ENCODE measurements at regions not wholly inside any gene's neighbourhood (a gene's known extent, or its start where the extent isn't known, plus 50 kb on each side); places are given as distances from the start of the nearest gene placed in this dataset.

GRCh38 chr4:24655971-24656370, 71.6 kb upstream of the DHX15 start:
- ATAC-seq: no peak
- ChIA-PET POLR2A (no interaction called here), CTCF (no interaction called here)
- H3K9me3 Mint-ChIP-seq (ENCODE audit: insufficient read depth): no peaks in the 10 kb centered on the region
- peaks cover 3% of the 10 kb centered on the region for H3K4me1 Mint-ChIP-seq (ENCODE audit: low read depth)
- H3K4me3 Mint-ChIP-seq: no peak overlapping the region
- H3K27ac Mint-ChIP-seq: no peak overlapping the region
- no peak for DNase-seq
- H3K36me3 Mint-ChIP-seq (ENCODE audit: low read depth): no peaks in the 10 kb centered on the region
- peaks cover 11% of the 10 kb centered on the region for H3K27me3 Mint-ChIP-seq (ENCODE audit: low read depth)

GRCh38 chr4:24656906-24657305, 72.6 kb upstream of the DHX15 start:
- H3K4me1 Mint-ChIP-seq (ENCODE audit: low read depth): peaks cover 3% of the 10 kb centered on the region
- no peak overlapping the region for H3K27ac Mint-ChIP-seq
- CTCF ChIA-PET: no interaction called here
- H3K9me3 Mint-ChIP-seq (ENCODE audit: insufficient read depth): no peaks in the 10 kb centered on the region
- peaks cover 11% of the 10 kb centered on the region for H3K27me3 Mint-ChIP-seq (ENCODE audit: low read depth)
- no peaks in the 10 kb centered on the region for H3K36me3 Mint-ChIP-seq (ENCODE audit: low read depth)
- no peak for ATAC-seq
- POLR2A ChIA-PET: no interaction called here
- no peak for DNase-seq
- H3K4me3 Mint-ChIP-seq: no peak overlapping the region

DNA sequence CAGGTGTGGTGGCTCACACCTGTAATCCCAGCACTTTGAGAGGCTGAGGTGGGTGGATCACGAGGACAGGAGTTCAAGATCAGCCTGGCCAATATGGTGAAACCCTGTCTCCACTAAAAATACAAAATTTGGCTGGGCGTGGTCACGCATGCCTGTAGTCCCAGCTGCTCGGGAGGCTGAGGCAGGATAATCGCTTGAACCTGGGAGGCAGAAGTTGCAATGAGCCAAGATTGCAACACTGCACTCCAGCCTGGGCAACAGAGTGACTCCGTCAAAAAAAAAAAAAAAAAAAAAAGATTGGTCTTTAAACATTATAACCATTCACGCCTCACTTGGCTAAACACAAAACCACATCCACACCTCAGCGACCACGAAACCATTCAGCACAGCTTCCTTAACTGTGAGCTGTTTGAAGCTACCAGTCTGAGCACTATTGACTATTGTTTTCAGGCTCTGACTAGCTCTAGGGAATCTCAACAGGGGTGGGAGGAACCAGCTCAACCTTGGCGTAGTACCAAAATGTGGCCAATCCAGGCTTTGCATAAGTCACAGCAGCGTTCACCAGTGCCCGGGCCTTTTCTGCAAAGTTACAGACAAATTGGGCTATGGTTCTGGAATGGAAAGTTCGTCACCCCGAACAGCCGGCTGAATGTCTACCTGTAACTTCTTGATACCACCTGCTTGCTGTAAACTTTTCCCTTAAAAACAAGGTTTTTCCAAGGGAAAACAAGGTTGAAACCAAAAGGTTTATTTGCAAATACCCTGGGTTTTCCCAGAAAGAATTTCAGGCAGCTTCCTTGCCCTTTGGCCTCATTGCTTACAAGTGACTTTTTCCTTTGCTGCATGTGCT, 73.6 kb upstream of the DHX15 start:
- Mint-ChIP-seq H3K9me3 (ENCODE audit: insufficient read depth) (no peaks in the 10 kb centered on the region), H3K4me1 (ENCODE audit: low read depth) (peaks cover 3% of the 10 kb centered on the region), H3K27ac (no peak overlapping the region), H3K27me3 (ENCODE audit: low read depth) (peaks cover 11% of the 10 kb centered on the region), H3K36me3 (ENCODE audit: low read depth) (no peaks in the 10 kb centered on the region), H3K4me3 (no peak overlapping the region)
- DNase-seq: peak; percentile 53
- POLR2A ChIA-PET: no interaction called here
- CTCF ChIA-PET: no interaction called here
- peak; percentile 33 for ATAC-seq

DNA sequence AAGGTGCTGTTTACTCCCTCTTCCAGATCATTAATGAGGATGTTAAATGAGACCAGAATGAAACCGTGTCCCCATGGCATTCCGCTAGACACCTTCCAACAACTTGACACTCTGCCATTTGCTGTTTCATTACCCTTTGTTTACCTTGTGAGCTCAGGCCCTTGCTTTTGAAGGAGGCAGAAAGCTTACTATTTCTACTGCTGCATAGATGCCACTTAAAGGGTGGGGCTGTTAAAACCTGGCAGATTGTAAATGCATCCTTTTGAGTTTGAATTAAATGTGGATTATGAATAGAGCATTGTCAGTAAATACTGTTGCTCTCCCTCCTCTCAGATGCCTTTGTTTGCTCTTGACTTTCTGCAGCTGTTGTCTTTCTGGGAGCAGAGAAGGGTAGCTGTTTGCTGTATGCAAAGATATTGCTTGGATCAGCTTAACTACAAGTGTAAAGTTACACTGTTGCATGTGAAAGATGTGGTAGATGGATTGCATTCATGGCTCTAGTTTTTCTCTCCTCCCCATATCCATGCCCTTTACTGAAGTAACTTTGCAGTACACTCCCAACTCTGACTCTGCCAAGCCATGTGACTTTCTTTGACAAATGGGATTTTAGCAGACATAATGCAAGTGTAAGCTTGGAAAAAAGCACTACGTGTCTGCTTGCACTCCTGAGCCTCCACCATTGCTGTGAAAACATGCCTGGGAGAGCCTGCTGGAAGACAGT, 75.0 kb upstream of the DHX15 start:
- DNase-seq (no peak), ATAC-seq (no peak)
- ChIA-PET POLR2A (no interaction called here), CTCF (no interaction called here)
- H3K4me3 Mint-ChIP-seq: no peak overlapping the region
- H3K9me3 Mint-ChIP-seq (ENCODE audit: insufficient read depth): no peaks in the 10 kb centered on the region
- H3K4me1 Mint-ChIP-seq (ENCODE audit: low read depth): peaks cover 3% of the 10 kb centered on the region
- peaks cover 11% of the 10 kb centered on the region for H3K27me3 Mint-ChIP-seq (ENCODE audit: low read depth)
- no peak overlapping the region for H3K27ac Mint-ChIP-seq
- no peaks in the 10 kb centered on the region for H3K36me3 Mint-ChIP-seq (ENCODE audit: low read depth)

DNA sequence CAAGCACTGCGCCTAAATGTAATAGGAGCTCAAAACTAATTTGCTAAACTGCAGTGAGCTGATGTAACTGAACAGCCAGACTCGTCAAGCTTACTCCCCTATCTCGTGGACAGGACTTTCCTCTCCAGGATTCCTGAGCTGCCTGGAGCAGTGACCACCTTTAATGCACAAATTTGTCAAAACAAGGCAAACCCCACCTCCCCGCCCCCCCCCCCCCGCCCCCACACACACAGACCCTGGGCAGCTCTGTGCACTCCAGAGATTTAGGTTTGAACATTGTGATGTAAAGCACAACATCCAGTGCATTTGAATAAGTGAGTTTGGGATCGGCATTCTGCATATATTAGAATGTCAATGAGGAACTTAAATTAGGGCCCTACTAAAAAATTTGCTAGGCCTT, 77.7 kb upstream of the DHX15 start:
- Mint-ChIP-seq H3K27ac (no peak overlapping the region), H3K9me3 (ENCODE audit: insufficient read depth) (no peaks in the 10 kb centered on the region), H3K4me3 (no peak overlapping the region), H3K4me1 (ENCODE audit: low read depth) (peaks cover 3% of the 10 kb centered on the region), H3K36me3 (ENCODE audit: low read depth) (no peaks in the 10 kb centered on the region), H3K27me3 (ENCODE audit: low read depth) (peaks cover 9% of the 10 kb centered on the region)
- DNase-seq: no peak
- ChIA-PET POLR2A (no interaction called here), CTCF (no interaction called here)
- no peak for ATAC-seq

DNA sequence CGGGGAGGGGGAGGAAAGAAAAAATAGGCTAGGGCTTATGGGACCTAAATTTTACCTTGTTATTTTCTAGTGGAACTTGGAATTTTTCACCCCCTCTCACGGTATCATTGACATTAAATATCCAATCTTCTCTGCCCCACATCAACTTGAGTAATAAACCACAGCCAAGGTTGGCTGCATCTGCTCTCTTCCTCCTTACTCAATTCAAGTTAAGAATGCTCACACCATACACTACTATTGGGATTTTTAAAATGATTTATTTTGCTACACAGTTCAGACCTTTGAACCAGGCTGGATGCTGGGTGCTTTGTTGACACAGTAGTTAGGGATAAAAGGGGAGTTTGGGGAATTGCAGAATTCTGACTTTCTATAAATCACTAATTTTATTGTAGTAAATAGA, 78.2 kb upstream of the DHX15 start:
- ATAC-seq (no peak), DNase-seq (no peak)
- Mint-ChIP-seq H3K36me3 (ENCODE audit: low read depth) (no peaks in the 10 kb centered on the region), H3K4me3 (no peak overlapping the region), H3K27ac (no peak overlapping the region), H3K9me3 (ENCODE audit: insufficient read depth) (no peaks in the 10 kb centered on the region), H3K4me1 (ENCODE audit: low read depth) (peaks cover 3% of the 10 kb centered on the region), H3K27me3 (ENCODE audit: low read depth) (peaks cover 9% of the 10 kb centered on the region)
- POLR2A ChIA-PET: no interaction called here
- CTCF ChIA-PET: no interaction called here

DNA sequence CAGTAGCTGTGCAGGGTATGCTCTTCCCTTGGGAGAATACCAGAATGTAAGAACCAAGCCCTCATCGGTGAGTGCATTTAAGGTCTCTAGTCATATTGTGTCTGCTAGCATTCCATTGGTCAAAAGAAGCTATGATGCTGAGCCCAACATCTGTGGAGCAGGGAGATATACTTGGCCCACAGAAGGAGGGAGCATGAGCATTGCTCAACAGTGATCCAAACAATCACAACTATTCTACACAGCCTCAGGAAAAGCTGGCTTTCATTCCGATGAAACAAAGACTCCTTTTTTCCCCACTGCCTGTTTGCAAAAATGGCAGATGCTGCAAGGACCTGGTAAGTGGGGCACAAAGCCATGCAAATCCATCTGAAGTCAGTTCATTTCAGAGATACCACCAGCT, 80.6 kb upstream of the DHX15 start:
- H3K4me1 Mint-ChIP-seq (ENCODE audit: low read depth): no peaks in the 10 kb centered on the region
- ATAC-seq: no peak
- ChIA-PET CTCF (no interaction called here), POLR2A (no interaction called here)
- no peaks in the 10 kb centered on the region for H3K36me3 Mint-ChIP-seq (ENCODE audit: low read depth)
- no peaks in the 10 kb centered on the region for H3K9me3 Mint-ChIP-seq (ENCODE audit: insufficient read depth)
- H3K4me3 Mint-ChIP-seq: no peak overlapping the region
- no peak overlapping the region for H3K27ac Mint-ChIP-seq
- H3K27me3 Mint-ChIP-seq (ENCODE audit: low read depth): no peaks in the 10 kb centered on the region
- DNase-seq: no peak

- no peak overlapping the region for H3K27ac Mint-ChIP-seq
- no peaks in the 10 kb centered on the region for H3K27me3 Mint-ChIP-seq (ENCODE audit: low read depth)
- ATAC-seq (no peak), DNase-seq (no peak)
- ChIA-PET CTCF (no interaction called here), POLR2A (no interaction called here)
- H3K9me3 Mint-ChIP-seq (ENCODE audit: insufficient read depth): no peaks in the 10 kb centered on the region
- no peaks in the 10 kb centered on the region for H3K4me1 Mint-ChIP-seq (ENCODE audit: low read depth)
- H3K4me3 Mint-ChIP-seq: no peak overlapping the region
- H3K36me3 Mint-ChIP-seq (ENCODE audit: low read depth): no peaks in the 10 kb centered on the region
These were observed 82.0 kb upstream of the DHX15 start for GRCh38 chr4:24666316-24666715.

- ATAC-seq: no peak
- ChIA-PET CTCF (no interaction called here), POLR2A (interaction anchor here (0.6 kb wide), 1 partner anchor 91 kb away, joined by 3 read pairs; no protein-coding TSS in a partner anchor)
- H3K4me3 Mint-ChIP-seq: no peak overlapping the region
- no peaks in the 10 kb centered on the region for H3K4me1 Mint-ChIP-seq (ENCODE audit: low read depth)
- no peaks in the 10 kb centered on the region for H3K27me3 Mint-ChIP-seq (ENCODE audit: low read depth)
- no peak overlapping the region for H3K27ac Mint-ChIP-seq
- H3K36me3 Mint-ChIP-seq (ENCODE audit: low read depth): no peaks in the 10 kb centered on the region
- DNase-seq: no peak
- no peaks in the 10 kb centered on the region for H3K9me3 Mint-ChIP-seq (ENCODE audit: insufficient read depth)
These were observed 82.6 kb upstream of the DHX15 start for GRCh38 chr4:24666816-24667477.

DNA sequence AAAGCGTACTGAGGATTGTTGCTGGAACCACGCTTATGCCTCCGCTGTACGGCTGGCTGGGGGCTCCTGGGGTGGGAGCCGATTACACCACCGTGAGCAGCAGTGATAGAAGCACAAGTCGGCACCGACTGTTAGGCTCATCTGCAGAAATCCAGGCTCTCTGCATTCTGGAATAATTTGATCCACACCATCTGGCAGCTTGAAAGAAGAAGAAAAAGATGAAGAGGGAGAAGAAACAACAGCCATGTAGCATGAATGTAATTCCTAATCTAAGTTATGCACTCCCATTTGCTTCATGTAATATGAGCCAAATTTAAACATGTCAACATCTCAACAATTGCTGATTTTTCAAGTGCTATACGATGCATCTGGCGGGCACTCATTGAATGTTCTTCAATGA, 84.6 kb upstream of the DHX15 start:
- ChIA-PET CTCF (no interaction called here), POLR2A (no interaction called here)
- H3K4me1 Mint-ChIP-seq (ENCODE audit: low read depth): no peaks in the 10 kb centered on the region
- no peak overlapping the region for H3K4me3 Mint-ChIP-seq
- H3K36me3 Mint-ChIP-seq (ENCODE audit: low read depth): no peaks in the 10 kb centered on the region
- DNase-seq (no peak), ATAC-seq (no peak)
- H3K9me3 Mint-ChIP-seq (ENCODE audit: insufficient read depth): no peaks in the 10 kb centered on the region
- H3K27me3 Mint-ChIP-seq (ENCODE audit: low read depth): no peaks in the 10 kb centered on the region
- H3K27ac Mint-ChIP-seq: no peak overlapping the region

DNA sequence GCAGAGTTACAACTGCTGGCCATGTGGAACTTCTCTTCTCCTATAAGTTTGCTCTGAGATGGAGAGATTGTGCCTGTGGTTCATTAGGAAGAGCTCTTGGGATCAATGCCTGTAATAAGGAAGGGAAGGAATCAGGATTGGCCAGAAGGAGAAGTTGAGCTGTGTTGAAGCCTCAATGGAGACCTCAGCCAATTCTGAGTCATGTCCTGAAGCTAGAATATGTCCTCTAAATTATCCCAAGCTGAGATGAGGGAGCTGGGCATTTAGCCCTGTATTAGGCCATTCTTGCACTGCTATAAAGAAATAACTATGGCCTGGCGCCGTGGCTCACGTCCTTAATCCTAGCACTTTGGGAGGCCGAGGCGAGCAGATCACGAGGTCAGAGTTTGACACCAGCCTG, 85.4 kb upstream of the DHX15 start:
- Mint-ChIP-seq H3K27ac (no peak overlapping the region), H3K4me3 (no peak overlapping the region), H3K4me1 (ENCODE audit: low read depth) (no peaks in the 10 kb centered on the region), H3K36me3 (ENCODE audit: low read depth) (no peaks in the 10 kb centered on the region), H3K9me3 (ENCODE audit: insufficient read depth) (no peaks in the 10 kb centered on the region), H3K27me3 (ENCODE audit: low read depth) (no peaks in the 10 kb centered on the region)
- no peak for ATAC-seq
- ChIA-PET POLR2A (no interaction called here), CTCF (no interaction called here)
- no peak for DNase-seq

GRCh38 chr4:24671849-24672248, 87.5 kb upstream of the DHX15 start:
- Mint-ChIP-seq H3K27me3 (ENCODE audit: low read depth) (no peaks in the 10 kb centered on the region), H3K4me1 (ENCODE audit: low read depth) (no peaks in the 10 kb centered on the region), H3K9me3 (ENCODE audit: insufficient read depth) (no peaks in the 10 kb centered on the region), H3K36me3 (ENCODE audit: low read depth) (no peaks in the 10 kb centered on the region), H3K27ac (no peak overlapping the region), H3K4me3 (no peak overlapping the region)
- no peak for DNase-seq
- ChIA-PET CTCF (no interaction called here), POLR2A (no interaction called here)
- no peak for ATAC-seq

All from activated CD8-positive, alpha-beta T cell treated with anti-CD3 and anti-CD28 coated beads, Interleukin-2, amount 10 ng/mL, durations not matched to agents 7 days and 5 days (primary cell).